Bone marrow (tissue), 2 donors: ENCODE measurements at regions not wholly inside any gene's neighbourhood (a gene's known extent, or its start where the extent isn't known, plus 50 kb on each side); places are given as distances from the start of the nearest gene placed in this dataset.
"Not testable (repeated sequence)": the region's sequence is repeated elsewhere in the genome, so short reads cannot be mapped to it uniquely, and the experiment has no call there.

Source experiments
- DNase-seq, 2 donors: peaks; one replicate each; lab custom pipeline; 2025; lab: John Stamatoyannopoulos, UW

DNA sequence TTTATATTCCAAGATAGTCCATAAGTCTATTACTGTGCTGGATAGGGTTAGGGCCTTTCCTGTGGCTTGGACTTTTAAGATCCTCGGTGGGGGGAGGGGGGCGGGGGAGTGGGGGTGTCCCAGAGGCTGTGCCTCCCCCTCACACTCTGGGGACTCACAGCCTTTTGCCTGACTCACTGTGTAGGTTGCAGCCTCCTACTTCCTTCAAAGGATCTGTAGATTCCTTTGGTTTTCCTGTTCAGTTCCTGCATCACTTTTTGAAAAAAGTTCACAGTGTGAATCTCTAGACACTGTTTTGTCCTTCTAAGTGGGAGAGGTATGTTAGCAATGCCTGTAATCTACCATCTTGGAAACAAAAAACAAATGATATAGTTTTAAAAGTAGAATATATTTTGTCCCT, 999.9 kb downstream of the GLUD2 start:
- DNase-seq = no peak

DNA sequence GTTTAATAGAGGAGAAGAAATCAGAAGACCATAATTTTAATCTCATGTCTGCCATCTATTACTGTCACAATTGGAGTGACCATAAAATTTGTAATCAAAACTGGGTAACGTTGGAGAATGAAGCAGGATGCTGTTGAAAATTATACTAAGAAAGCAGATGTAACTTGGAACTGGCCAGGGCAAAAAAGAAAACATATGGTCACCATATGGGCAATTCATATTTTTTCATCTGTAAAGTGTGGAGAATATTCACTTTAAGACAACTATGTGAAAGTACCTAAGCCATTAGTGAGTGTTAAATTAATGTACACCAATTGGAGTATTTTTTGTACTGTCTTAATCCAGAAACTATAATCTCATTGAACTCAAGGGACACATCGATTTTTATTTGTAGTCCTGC, 1008.0 kb downstream of the GLUD2 start:
- no peak for DNase-seq

DNA sequence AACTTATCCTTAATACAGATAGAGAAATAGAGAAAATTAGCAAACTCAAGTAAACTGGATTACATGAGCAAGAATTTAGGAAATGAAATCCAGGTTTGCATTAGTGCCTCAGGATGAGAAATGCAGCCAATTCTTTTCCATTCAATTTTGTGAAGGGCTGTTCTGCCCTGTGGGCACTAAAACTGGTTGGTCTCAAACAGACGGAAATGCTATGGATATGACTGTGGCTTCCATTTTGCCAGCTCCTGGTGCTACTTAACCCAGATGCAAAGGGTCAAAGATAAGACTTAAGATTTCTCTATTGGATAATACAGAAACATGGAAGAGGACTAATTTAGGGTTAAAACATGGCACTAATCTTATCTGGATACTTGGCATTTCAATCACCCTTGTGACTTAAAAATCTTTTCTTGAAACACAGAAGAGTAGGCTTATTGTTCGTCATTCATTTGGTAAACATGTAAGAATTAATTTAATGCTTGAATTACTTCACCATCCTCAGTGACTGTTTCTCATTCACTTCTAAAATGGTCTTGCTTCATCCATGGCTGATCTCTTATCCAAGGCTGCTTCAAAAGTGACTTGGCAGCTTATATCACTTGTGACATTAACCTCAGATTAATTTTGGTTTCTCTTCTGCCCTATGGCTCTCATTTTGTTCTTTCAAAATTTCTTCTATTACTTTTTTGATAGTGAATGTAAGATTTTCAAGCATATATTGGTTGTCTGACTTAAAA, 1008.7 kb downstream of the GLUD2 start:
- DNase-seq = no peak

DNA sequence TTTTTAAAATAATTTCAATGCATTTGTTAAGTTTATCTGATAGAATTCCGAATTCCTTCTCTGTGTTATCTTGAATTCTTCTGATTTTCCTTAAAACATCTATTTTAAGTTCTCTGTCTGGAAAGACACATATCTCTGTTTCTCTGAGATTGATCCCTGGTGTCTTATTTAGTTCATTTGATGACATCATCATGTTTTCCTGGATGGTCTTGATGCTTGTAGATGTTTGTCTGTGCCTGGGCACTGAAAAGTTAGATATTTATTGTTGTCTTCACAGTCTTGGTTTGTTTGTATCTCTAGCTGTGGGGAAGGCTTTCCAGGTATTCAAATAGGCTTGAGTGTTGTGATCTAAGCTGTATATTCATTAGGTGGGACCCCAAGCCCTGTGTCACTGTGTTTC, 1028.8 kb downstream of the GLUD2 start:
- DNase-seq = no peak

DNA sequence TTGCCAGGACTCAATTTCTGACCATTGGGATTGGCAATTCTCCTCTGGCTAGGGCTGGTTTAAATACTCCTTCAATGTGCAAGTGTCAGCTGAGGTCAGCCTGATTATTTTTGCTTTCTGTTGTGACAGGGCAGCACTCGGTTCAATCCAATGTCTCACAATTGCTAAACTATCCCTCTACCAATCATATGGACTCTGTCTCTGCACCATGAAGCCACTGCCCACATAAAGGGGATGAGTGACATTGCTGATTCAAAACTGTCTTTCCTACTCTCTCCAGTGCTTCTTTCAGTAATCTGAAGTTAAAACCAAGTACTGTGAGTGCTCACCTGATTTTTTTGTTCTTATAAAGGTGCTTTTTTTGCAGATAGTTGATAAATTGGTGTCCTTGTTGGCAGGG, 1030.7 kb downstream of the GLUD2 start:
- DNase-seq = no peak

DNA sequence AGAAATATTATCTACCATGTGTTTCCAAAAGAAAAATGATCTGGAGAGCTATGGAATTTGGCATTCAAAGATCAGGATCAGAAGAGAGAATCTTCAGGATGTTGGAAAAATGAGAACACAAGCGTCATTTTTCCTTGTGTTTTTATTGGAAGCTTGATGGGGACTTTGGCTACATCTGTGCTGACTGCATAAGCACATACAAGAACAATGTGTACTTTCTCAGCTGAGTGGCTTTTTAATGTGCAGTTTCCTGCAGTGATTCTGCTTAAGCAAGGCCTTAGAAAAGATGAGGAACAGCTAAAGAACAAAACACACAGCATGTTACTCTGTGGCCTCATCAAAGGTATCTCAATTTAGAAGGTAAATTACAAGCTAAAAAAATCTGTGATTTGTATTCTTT, 1039.9 kb downstream of the GLUD2 start:
- no peak for DNase-seq

DNA sequence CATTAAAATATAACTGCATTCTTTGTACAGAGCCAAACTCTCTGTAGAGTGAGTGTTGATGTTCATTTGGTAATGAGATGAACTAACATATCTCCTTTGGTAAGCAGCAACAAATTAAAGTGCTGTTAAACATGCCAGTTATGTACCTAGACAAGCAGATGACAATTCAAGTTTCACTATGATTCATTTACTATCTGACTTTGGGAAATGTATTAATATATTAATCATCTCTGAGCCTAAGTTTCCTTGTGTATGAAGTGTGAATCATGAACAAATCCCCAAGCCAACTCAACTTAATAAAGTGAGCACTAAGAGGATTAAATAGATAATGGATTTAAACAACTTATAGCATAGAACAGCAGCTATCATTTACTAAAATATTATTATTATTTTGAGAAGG, 1044.2 kb downstream of the GLUD2 start:
- DNase-seq = no peak

DNA sequence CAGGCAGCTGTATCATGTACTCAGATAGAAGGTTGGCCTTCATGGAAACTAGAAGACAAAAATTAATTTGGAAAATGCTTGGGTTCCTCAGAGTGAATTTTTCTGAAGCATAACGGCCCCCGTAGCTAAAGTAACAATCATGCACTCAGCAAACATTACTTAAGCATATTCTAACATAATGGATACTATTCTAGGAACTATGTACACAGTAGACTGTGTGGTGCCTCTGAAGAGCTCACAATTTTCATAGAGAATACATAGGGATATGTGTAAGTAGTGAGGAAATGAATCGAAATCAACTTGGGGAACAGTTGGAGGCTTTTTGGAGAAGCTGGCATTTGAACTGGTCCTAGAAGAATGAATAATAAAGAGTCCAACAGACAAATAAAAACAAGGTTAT, 1045.0 kb downstream of the GLUD2 start:
- no peak for DNase-seq

DNA sequence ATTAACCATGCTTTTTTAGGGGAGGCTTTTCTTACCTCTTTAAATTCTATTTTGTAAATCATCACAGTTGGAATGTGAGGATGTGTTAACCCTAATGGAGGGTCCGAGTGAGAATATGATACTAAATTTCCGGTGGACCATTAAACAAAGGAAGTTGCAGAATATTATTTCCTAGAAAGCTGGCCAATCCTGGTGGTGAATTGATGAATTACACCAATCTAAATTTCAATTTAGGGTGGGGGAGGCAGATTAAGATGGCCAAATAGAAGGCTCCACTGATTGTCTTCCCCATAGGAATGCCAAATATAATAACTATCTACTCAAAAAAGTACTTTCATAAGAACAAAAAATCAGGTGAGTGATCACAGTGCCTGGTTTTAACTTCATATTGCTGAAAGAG, 1045.6 kb downstream of the GLUD2 start:
- DNase-seq = no peak

DNA sequence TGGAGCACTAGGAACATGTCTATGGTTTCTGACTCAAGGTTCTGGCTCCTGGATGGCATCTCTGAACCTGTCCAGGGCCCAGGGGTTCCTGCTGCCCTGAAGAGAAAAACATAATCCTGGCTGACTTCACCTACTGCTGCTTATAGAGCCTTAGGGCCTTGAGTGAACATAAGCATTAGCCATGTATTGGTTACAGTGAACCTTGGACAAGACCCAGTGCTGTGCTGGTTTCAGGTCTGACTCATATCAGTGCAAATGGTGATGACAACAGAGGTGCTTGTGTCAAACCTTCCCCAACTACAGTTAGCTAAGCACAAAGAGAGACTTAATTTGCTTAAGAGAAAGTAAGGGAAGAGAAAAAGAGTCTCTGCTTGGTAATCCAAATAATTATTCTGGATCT, 1047.2 kb downstream of the GLUD2 start:
- DNase-seq = no peak

DNA sequence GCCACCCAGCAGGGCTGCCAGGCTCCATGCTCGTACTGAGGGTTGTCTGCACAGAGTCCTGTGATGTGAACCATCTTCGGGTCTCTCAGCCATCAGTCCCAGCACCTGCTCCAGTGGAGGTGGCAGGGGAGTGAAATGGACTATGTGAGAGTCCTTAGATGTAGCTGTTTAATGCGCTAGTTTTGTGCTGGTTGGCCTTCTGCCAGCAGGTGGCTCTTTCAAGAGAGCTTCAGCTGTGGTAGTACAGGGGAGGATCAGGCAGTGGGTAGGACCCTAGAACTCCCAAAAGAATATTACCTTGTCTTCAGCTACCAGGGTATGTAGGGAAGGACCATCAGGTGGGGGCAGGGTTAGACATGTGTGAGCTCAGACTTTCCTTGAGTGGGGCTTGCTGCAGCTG, 1066.0 kb downstream of the GLUD2 start:
- no peak for DNase-seq

DNA sequence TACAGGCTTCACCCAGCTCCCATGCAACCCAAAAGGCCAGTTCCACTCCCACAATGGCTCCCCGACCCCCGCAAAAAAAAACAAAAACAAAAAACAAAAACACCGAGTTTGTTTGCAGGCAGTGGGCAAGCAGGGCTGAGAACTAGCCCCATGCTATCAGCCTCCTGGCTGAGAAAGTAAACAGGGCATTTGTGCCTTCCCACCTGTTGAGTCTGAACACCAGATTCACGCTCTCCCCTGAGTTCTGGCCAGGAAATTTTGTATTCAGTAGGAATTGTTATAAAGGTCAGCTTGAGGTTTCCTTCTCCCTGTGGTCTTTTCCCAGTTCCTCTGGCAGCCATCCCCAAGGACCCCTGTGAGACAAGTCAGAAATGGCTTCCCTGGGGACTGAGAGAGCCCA, 1066.5 kb downstream of the GLUD2 start:
- no peak for DNase-seq

DNA sequence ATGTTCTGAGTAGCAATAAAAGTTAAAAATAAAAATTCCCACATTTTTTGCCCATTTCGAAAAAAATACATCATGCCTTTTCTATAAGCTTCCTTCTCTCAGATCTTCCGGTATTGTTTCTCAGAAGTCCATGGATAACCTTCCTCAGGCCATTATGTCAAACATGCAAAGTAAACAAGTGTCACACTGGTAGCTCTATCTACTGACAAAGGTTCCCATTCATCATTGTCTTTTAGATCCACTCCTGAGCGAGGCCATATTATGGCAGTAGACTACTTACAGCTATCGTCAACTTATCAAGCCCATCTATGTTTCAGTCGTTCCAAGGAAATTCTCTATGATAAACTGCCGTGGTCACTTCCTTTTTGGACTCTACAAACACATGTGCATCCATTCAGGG, 1068.2 kb downstream of the GLUD2 start:
- DNase-seq = no peak

DNA sequence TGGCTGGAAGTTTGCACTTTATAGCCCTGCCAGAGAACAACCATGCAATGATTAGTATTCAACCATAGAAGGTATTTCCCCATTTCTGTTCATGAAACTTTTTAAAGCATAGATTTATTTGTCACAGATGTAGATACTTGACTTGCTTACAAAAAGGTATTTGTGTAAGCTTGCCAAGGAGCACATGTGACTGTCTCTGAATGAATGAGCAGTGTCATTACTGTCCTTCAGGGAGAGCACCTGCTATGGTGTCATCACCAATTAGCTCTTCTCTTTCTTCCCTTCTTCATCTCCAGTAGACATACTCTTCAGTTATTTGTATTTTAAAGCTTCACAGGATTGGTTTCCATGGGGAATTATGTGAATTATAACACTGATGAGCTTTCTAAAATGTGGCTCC, 1064.7 kb upstream of the GRIA3 start:
- DNase-seq = no peak

DNA sequence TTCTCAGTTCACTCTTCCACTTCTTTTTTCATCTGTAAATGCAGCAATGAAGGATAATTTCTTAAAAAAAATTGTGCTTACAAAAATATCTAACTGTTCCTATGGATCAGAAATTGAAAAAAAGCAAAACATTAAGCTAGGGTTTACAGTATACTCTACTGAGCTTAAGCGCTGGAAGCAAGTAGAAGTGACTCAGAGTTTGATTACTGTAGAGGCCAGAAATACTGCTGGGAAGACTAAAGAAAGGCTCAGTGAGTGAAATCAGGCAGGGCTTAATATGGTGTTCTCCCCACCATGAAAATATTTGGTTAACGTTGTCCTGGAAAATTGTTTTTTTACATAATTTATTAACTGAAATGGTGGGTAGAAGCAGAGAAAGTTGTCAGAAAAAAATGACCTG, 1061.8 kb upstream of the GRIA3 start:
- no peak for DNase-seq

DNA sequence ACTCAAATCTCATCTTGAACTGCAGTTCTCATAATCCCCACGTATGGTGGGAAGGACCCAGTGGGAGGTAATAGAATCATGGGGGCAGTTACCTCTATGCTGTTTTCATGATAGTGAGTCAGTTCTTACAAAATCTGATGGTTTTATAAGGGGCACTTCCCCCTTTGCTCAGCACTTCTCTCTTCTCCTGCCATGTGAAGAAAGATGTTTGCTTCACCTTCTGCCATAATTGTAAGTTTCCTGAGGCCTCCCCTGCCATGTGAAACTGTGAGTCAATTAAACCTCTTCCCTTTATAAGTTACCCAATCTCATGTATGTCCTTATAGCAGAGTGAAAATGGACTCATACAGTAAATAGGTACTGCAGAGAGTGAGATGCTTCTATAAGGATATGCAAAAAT, 1050.6 kb upstream of the GRIA3 start:
- no peak for DNase-seq

DNA sequence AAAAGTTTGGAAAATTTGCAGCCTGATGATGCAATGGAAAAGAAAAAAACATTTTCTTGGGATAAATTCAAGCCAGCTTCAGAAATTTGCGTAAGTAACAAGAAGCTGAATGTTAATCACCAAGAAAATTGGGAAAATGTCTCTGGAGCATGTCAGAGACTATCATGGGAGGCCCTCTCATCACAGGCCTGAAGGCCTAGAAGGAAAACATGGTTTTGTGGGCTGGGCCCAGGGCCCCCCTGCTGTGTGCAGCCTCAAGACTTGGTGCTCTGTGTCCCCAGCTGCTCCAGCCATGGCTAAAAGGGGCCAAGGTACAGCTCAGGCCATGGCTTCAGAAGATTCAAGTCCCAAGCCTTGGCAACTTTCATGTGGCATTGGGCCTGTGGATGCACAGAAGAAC, 1049.8 kb upstream of the GRIA3 start:
- DNase-seq = no peak

DNA sequence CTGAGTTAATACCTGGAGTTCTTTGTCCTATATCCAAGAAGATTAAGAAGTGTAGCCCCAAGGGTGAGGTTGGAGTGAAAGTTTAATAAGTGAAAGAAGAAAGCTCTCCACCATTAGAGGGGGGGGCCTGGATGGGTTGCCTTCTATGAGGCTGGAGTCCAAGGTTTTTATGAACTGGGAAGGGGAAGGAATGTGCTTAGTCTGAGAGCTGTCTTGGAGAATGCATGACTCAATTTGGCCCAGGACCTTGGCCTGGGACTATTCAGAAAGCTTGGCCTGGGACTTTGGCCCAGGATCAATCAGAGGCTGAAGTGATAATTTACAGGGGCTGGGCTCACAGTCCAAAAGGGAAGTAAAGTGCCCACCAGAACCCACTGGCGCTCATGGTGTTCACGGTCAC, 1049.0 kb upstream of the GRIA3 start:
- no peak for DNase-seq

DNA sequence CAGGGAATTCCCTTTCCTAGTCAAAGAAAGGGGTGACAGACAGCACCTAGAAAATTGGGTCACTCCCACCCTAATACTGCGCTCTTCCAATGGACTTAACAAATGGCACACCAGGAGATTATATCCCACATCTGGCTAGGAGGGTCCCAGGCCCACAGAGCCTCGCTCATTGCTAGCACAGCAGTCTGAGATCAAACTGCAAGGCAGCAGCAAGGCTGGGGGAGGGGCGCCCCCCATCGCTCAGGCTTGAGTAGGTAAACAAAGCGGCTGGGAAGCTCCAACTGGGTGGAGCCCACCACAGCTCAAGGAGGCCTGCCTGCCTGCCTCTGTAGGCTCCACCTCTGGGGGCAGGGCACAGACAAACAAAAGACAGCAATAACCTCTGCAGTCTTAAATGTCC, 1043.9 kb upstream of the GRIA3 start:
- not testable (repeated sequence) for DNase-seq

DNA sequence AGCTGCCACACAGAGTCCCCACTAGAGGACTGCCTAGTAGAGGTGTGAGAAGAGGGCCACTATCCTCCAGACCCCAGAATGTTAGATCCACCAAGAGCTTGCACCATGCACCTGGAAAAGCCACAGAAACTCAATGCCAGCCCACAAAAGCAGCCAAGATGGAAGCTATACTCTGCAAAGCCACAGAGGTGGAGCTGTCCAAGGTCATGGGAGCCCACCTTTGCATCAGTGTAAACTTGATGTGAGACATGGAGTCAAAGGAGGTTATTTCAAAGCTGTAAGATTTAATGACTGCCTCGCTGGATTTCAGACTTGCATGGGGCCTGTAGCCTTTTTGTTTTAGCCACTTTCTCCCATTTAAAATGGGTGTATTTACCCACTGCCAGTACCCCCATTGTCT, 1030.1 kb upstream of the GRIA3 start:
- no peak for DNase-seq

DNA sequence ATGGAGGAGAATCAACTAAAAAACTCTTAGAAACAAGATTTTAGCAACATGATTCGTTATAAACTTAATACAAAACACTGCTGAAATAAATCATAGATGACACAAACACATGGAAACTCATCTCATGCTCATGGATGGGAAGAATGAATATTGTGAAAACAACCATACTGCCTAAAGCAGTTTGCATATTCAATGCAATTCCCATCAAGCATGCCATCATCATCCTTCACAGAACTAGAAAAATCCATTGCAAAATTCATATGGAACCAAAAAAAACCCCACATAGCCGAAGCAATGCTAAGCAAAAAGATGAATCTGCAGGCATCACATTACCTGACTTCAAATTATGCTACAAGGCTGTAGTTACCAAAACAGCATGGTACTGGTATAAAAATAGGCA, 1015.8 kb upstream of the GRIA3 start:
- DNase-seq = no peak

DNA sequence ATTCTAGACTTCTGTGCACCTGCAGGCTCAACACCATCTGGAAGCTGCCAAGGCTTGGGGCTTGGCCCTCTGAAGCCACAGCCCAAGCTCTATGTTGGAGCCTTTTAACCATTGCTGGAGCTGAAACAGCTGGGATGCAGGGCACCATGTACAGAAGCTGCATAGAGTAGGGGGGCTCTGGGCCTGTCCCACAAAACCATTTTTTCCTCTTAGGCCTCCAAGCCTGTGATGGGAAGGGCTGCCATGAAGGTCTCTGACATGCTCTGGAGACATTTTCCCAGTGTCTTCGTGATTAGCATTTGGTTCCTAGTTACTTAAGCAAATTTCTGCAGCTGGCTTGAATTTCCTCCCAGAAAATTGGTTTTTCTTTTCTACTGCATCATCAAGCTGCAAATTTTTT, 999.3 kb upstream of the GRIA3 start:
- DNase-seq = no peak

DNA sequence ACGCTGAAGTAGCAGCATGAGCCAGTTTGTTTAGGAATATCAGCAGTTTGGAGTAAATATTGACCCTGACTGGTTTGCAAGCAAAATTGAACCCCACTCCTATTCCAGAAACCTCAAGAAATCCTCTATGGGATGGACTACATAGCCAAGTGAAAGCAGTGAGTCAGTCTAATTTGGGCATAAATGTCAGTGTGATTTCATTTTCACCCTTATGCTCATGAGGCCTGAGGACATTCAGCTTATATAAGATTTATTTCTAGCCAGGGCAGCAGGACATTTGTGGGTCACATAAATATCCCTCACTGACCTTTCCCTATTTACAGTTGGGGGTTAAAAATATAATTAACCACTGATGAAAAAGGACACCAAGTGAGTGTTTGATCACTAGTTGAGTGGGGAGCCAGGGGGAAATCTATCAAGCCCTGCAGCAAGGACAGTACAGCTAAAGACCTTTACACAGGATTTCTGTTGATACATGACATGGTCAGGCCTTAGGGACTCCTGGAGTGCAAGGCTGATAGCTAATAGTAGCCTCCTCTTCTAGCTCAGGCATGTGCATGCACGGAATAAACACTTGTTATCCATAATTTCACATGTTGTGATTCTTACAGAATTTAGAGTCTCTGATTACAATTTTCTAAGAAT, 996.9 kb upstream of the GRIA3 start:
- no peak for DNase-seq

DNA sequence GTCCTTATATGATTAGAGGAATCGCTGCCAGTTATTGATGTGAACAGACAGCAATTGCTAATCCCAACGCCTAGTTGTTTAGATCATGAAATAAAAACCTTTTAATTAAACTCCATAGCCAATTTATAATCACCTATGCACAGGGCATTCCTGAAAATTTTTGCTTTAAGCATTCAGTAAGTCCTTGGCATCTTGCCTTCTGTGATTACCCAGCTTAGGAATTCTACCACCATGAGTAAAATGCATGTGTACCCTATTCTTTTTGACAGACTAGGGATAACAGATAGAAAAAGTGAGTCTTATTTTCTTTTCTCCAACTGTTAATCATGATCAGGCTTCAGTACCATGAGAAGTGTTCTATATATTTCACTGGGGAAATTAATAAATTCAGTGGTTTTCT, 995.3 kb upstream of the GRIA3 start:
- no peak for DNase-seq
